ENCODE measurements at regions not wholly inside any gene's neighbourhood (a gene's known extent, or its start where the extent isn't known, plus 50 kb on each side); places are given as distances from the start of the nearest gene placed in this dataset.

GRCh38 chr4:144582975-144583374 lies 63.0 kb upstream of the HHIP start:
- in situ Hi-C loops (cut with MboI; ENCODE audit: low pct_unique_long_range_greater_than_20kb, low sequenced_read_pairs, unreplicated experiment): no loop called here
- no peak for DNase-seq (ENCODE audit: low spot score)
- no peak for TF ChIP-seq CTCF (IDR thresholded peaks at IDR 0.05; ENCODE audit: extremely low read depth, insufficient read depth, missing control alignments)

GRCh38 chr4:144583658-144584057 lies 62.3 kb upstream of the HHIP start:
- no peak for TF ChIP-seq CTCF (IDR thresholded peaks at IDR 0.05; ENCODE audit: extremely low read depth, insufficient read depth, missing control alignments)
- DNase-seq (ENCODE audit: low spot score): no peak
- in situ Hi-C loops (cut with MboI; ENCODE audit: low pct_unique_long_range_greater_than_20kb, low sequenced_read_pairs, unreplicated experiment): no loop called here

GRCh38 chr4:144584428-144584827 lies 61.5 kb upstream of the HHIP start:
- in situ Hi-C loops (cut with MboI; ENCODE audit: low pct_unique_long_range_greater_than_20kb, low sequenced_read_pairs, unreplicated experiment): no loop called here
- no peak for DNase-seq (ENCODE audit: low spot score)
- TF ChIP-seq CTCF (IDR thresholded peaks at IDR 0.05; ENCODE audit: extremely low read depth, insufficient read depth, missing control alignments): no peak

- no peak for TF ChIP-seq CTCF (IDR thresholded peaks at IDR 0.05; ENCODE audit: extremely low read depth, insufficient read depth, missing control alignments)
- DNase-seq (ENCODE audit: low spot score): no peak
- in situ Hi-C loops (cut with MboI; ENCODE audit: low pct_unique_long_range_greater_than_20kb, low sequenced_read_pairs, unreplicated experiment): no loop called here
These were observed 56.4 kb upstream of the HHIP start for GRCh38 chr4:144589512-144589911.

GRCh38 chr4:144590020-144590419 lies 55.9 kb upstream of the HHIP start:
- no peak for TF ChIP-seq CTCF (IDR thresholded peaks at IDR 0.05; ENCODE audit: extremely low read depth, insufficient read depth, missing control alignments)
- in situ Hi-C loops (cut with MboI; ENCODE audit: low pct_unique_long_range_greater_than_20kb, low sequenced_read_pairs, unreplicated experiment): no loop called here
- no peak for DNase-seq (ENCODE audit: low spot score)

GRCh38 chr4:144591401-144591800 lies 54.6 kb upstream of the HHIP start:
- no peak for TF ChIP-seq CTCF (IDR thresholded peaks at IDR 0.05; ENCODE audit: extremely low read depth, insufficient read depth, missing control alignments)
- in situ Hi-C loops (cut with MboI; ENCODE audit: low pct_unique_long_range_greater_than_20kb, low sequenced_read_pairs, unreplicated experiment): no loop called here
- DNase-seq (ENCODE audit: low spot score): no peak

GRCh38 chr4:144592264-144592663 lies 53.7 kb upstream of the HHIP start:
- DNase-seq (ENCODE audit: low spot score): no peak
- in situ Hi-C loops (cut with MboI; ENCODE audit: low pct_unique_long_range_greater_than_20kb, low sequenced_read_pairs, unreplicated experiment): no loop called here
- TF ChIP-seq CTCF (IDR thresholded peaks at IDR 0.05; ENCODE audit: extremely low read depth, insufficient read depth, missing control alignments): no peak

Data from GM13977 (cell line).